ENCODE measurements at regions not wholly inside any gene's neighbourhood (a gene's known extent, or its start where the extent isn't known, plus 50 kb on each side); places are given as distances from the start of the nearest gene placed in this dataset.

GRCh38 chr1:116832932-116833578, 76.7 kb upstream of the PTGFRN start:
- Histone ChIP-seq H4K20me1 (ENCODE audit: insufficient read depth) (no peaks in the 10 kb centered on the region), H3K79me2 (ENCODE audit: insufficient read depth, low read length) (no peaks in the 10 kb centered on the region), H3K9me3 (ENCODE audit: control insufficient read depth in 1 of 2, insufficient read depth in 1 of 2, low read depth in 1 of 2, low read length in 2 of 2) (no peaks in the 10 kb centered on the region), H3K4me2 (ENCODE audit: low read length) (no peak overlapping the region), H3K9ac (ENCODE audit: low read length) (no peak overlapping the region), H3K4me3 (replicated peaks in 1 of 2; ENCODE audit: low read depth in 1 of 2, low read length in 2 of 2) (no peak overlapping the region), H3K9me2 (ENCODE audit: insufficient read depth) (no peaks in the 10 kb centered on the region), H3K36me3 (ENCODE audit: control insufficient read depth in 1 of 2, insufficient read depth in 2 of 2, low read length in 2 of 2) (no peaks in the 10 kb centered on the region), H3K27ac (ENCODE audit: low read depth, low read length) (no peak overlapping the region), H3K27me3 (ENCODE audit: insufficient read depth, low read length) (no peaks in the 10 kb centered on the region; the same call in 1 of the 2 replicates), H2AFZ (ENCODE audit: low read depth, low read length, poor library complexity, severe bottlenecking) (no peak overlapping the region), H3K4me1 (ENCODE audit: control insufficient read depth in 1 of 2, insufficient read depth in 2 of 2, low read length in 2 of 2) (no peaks in the 10 kb centered on the region)
- intact Hi-C loops (cut with micrococcal nuclease): no loop called here
- TF ChIP-seq CTCF (IDR thresholded peaks at IDR 0.05 in 2 of 3, conservative IDR thresholded peaks at IDR 0.05 in 1 of 3; ENCODE audit: borderline replicate concordance in 1 of 3, insufficient read depth in 1 of 3, low read depth in 2 of 3, low read length in 2 of 3) (no peak), CBX3 (IDR thresholded peaks at IDR 0.05; ENCODE audit: low read depth) (no peak), JUND (IDR thresholded peaks at IDR 0.05) (no peak), POLR2A (IDR thresholded peaks at IDR 0.05; ENCODE audit: borderline replicate concordance, extremely low read depth, insufficient read depth, insufficient read length) (no peak), ZNF274 (IDR thresholded peaks at IDR 0.05; ENCODE audit: low read depth, low read length) (no peak), SIN3A (IDR thresholded peaks at IDR 0.05; ENCODE audit: low read depth) (no peak), TCF7L2 (IDR thresholded peaks at IDR 0.05; ENCODE audit: borderline replicate concordance, extremely low read depth, insufficient read depth, insufficient read length) (no peak), ATF3 (IDR thresholded peaks at IDR 0.05) (no peak)
- BruUV-seq (replicated peaks): no TSS peak
- ATAC-seq: no peak
- ChIA-PET RAD21 (ENCODE audit: low non-redundant PET in 1 of 2, low total read pairs in 2 of 2, uncharacterized antibody in 2 of 2, unreplicated experiment in 2 of 2) (interaction anchor here in 1 of 2 experiments (0.6 kb wide), 1 partner anchor 34 kb away, joined by 3 read pairs; no protein-coding TSS in a partner anchor), CTCF (interaction anchor here (1.3 kb wide), 1 partner anchor 15 kb away, joined by 4 read pairs; no protein-coding TSS in a partner anchor), POLR2A (no interaction called here)
- no peak for DNase-seq (ENCODE audit: low read depth, low spot score)
